ENCODE measurements at regions not wholly inside any gene's neighbourhood (a gene's known extent, or its start where the extent isn't known, plus 50 kb on each side); places are given as distances from the start of the nearest gene placed in this dataset.
A peak's percentile ranks its signal among the peaks of the same experiment; 100 is the strongest.
"Not testable (repeated sequence)": the region's sequence is repeated elsewhere in the genome, so short reads cannot be mapped to it uniquely, and the experiment has no call there.

DNA sequence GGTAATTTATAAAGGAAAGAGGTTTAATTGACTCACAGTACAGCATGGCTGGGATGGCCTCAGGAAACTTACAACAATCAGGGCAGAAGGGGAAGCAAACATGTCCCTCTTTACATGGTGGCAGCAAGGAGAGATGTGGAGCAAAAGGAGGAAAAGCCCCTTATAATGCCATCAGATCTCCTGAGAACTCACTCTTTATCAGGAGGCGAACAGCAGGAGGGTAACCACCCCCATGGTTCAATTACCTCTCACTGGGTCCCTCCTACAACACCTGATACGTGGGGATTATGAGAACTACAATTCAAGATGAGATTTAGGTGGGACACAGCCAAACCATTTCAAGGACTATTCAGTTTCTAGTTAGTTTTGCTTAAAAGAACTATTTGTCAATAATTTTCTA, 453.3 kb downstream of the C12orf50 start:
- no peaks in the 10 kb centered on the region for H3K4me1 ChIP-seq
- DNase-seq: no peak
- H3K36me3 ChIP-seq: no peaks in the 10 kb centered on the region
- no peak for ATAC-seq
- TF ChIP-seq, protein P1, sequence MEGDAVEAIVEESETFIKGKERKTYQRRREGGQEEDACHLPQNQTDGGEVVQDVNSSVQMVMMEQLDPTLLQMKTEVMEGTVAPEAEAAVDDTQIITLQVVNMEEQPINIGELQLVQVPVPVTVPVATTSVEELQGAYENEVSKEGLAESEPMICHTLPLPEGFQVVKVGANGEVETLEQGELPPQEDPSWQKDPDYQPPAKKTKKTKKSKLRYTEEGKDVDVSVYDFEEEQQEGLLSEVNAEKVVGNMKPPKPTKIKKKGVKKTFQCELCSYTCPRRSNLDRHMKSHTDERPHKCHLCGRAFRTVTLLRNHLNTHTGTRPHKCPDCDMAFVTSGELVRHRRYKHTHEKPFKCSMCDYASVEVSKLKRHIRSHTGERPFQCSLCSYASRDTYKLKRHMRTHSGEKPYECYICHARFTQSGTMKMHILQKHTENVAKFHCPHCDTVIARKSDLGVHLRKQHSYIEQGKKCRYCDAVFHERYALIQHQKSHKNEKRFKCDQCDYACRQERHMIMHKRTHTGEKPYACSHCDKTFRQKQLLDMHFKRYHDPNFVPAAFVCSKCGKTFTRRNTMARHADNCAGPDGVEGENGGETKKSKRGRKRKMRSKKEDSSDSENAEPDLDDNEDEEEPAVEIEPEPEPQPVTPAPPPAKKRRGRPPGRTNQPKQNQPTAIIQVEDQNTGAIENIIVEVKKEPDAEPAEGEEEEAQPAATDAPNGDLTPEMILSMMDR (IDR thresholded peaks at IDR 0.05): no peak
- no peak for TF ChIP-seq POLR2A (IDR thresholded peaks at IDR 0.05)
- H3K27ac ChIP-seq: no peak overlapping the region
- 63% methylated on average over 2 of the region's 2 CpGs for WGBS (ENCODE audit: insufficient coverage, low coverage, low lambda C conversion rate, missing lambda C conversion rate)
- H3K27me3 ChIP-seq: no peaks in the 10 kb centered on the region
- H3K9me3 ChIP-seq: no peaks in the 10 kb centered on the region
- H3K4me3 ChIP-seq: no peak overlapping the region
- intact Hi-C loops (cut with DNase I): no loop called here

DNA sequence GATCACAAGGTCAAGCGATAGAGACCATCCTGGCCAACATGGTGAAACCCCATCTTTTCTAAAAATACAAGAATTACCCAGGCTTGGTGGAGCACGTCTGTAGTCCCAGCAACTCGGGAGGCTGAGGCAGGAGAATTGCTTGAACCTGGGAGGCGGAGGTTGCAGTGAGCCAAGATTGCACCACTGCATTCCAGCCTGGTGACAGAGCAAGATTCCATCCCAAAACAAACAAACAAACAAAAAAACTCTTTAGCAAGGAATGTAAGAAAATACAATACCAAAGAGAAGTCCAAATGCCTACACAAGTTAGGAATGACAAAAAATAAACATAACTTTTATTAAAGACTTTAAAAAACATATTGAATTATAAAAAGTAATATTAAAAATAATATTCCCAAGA, 462.3 kb downstream of the C12orf50 start:
- H3K4me1 ChIP-seq; H3K9me3 ChIP-seq; intact Hi-C loops (cut with DNase I); H3K4me3 ChIP-seq; ATAC-seq; H3K27me3 ChIP-seq; H3K36me3 ChIP-seq; H3K27ac ChIP-seq; DNase-seq: not testable (repeated sequence)
- WGBS (ENCODE audit: insufficient coverage, low coverage, low lambda C conversion rate, missing lambda C conversion rate): 78% methylated on average over 4 of the region's 4 CpGs

DNA sequence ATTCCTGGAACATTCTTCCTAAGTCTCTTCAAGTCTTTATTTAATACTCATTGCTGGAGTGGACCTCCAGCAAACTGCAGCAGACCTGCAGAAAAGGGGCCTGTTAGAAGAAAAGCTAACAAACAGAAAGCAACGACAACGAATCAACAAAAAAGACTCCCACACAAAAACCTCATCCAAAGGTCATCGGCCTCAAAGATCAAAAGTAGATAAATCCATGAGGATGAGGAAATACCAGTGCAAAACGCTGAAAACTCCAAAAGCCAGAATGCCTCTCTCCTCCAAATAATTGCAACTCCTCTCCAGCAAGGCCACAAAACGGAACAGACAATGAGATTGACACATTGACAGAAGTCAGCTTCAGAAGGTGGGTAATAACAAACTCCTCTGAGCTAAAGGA, 472.2 kb downstream of the C12orf50 start:
- ATAC-seq (peak in 3 of 4 donors; percentile 18 to 53 (median 46)), DNase-seq (no peak)
- intact Hi-C loops (cut with DNase I): no loop called here
- 25% methylated on average over 5 of the region's 5 CpGs for WGBS (ENCODE audit: insufficient coverage, low coverage, low lambda C conversion rate, missing lambda C conversion rate)
- Histone ChIP-seq H3K36me3 (no peaks in the 10 kb centered on the region), H3K27me3 (no peaks in the 10 kb centered on the region), H3K4me3 (no peak overlapping the region), H3K9me3 (no peaks in the 10 kb centered on the region), H3K4me1 (peaks cover 0 to 5% (median 0%) of the 10 kb centered on the region in 4 donors), H3K27ac (no peak overlapping the region)
- TF ChIP-seq, protein P1 (IDR thresholded peaks at IDR 0.05): no peak
- no peak for TF ChIP-seq POLR2A (IDR thresholded peaks at IDR 0.05)

DNA sequence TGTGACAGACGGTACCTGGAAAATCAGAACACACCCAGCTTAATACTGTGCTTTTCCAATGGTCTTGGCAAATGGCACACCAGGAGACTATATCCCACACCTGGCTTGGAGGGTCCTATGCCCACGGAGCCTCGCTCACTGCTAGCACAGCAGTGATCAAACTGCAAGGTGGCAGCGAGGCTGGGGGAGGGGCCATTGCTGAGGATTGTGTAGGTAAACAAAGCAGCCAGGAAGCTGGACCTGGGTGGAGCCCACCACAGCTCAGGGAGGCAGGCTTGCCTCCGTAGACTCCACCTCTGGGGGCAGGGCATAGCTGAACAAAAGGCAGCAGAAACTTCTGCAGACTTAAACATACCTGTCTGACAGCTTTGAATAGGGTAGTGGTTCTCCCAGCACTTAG, 498.0 kb downstream of the C12orf50 start:
- H3K36me3 ChIP-seq, H3K9me3 ChIP-seq, DNase-seq: not testable (repeated sequence)

DNA sequence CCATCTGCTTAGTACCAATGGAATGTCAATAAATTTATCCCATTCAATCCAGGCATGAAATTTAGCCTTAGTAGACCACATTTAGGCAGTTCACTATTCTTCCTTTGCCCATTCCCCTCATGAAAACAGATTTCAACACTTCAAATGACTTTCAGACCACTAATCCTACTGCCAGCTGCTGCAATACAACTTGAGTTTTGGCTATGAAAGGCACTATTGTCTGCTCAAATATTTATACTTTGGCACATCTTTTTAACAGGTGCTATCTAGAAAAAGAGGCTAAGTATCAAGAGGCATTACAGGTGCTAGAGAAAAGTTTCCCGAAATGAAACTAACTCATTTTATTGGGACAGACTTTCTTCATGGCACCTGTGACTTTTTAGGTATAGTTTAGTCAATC, 499.8 kb downstream of the C12orf50 start:
- Histone ChIP-seq H3K9me3 (no peaks in the 10 kb centered on the region), H3K27ac (no peak overlapping the region), H3K27me3 (no peaks in the 10 kb centered on the region), H3K36me3 (no peaks in the 10 kb centered on the region), H3K4me3 (no peak overlapping the region), H3K4me1 (no peaks in the 10 kb centered on the region)
- no peak for TF ChIP-seq POLR2A (IDR thresholded peaks at IDR 0.05)
- TF ChIP-seq, protein P1 (IDR thresholded peaks at IDR 0.05): no peak
- DNase-seq (no peak), ATAC-seq (no peak)
- intact Hi-C loops (cut with DNase I): no loop called here
- 69% methylated on average over 1 of the region's 1 CpG for WGBS (ENCODE audit: insufficient coverage, low coverage, low lambda C conversion rate, missing lambda C conversion rate)

More for the DNA sequence above, 498.0 kb downstream of the C12orf50 start:
- H3K4me3 ChIP-seq; H3K4me1 ChIP-seq; ATAC-seq; H3K27me3 ChIP-seq; intact Hi-C loops (cut with DNase I); H3K27ac ChIP-seq: not testable (repeated sequence)
- WGBS (ENCODE audit: insufficient coverage, low coverage, low lambda C conversion rate, missing lambda C conversion rate): 80% methylated on average over 2 of the region's 5 CpGs

DNA sequence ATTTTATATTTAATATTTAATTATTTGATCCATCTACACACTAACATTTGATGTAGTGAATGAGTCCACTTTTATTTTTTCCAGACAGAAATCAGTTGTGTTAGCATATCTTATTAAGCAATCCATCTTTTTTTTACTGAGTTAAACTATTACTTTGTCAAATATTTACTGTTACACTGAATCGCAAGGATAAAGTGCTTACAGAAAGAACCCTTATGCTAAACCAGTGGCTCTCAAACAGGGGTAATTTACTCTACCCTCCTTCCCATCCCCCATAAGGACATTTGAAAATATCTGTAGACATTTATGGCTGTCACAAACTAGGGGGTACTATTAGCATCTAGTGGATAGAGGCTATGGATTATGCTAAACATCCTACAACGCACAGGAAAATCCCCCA, 508.2 kb downstream of the C12orf50 start:
- H3K4me1 ChIP-seq: peaks cover 0 to 6% (median 0%) of the 10 kb centered on the region in 4 donors
- DNase-seq: no peak
- H3K27me3 ChIP-seq: no peaks in the 10 kb centered on the region
- H3K4me3 ChIP-seq: no peak overlapping the region
- no peaks in the 10 kb centered on the region for H3K9me3 ChIP-seq
- no peaks in the 10 kb centered on the region for H3K36me3 ChIP-seq
- ATAC-seq: peak in 2 of 4 donors; percentile 38 to 56
- intact Hi-C loops (cut with DNase I): no loop called here
- no peak for TF ChIP-seq POLR2A (IDR thresholded peaks at IDR 0.05)
- TF ChIP-seq, protein P1 (IDR thresholded peaks at IDR 0.05): no peak
- no peak overlapping the region for H3K27ac ChIP-seq
- WGBS (ENCODE audit: insufficient coverage, low coverage, low lambda C conversion rate, missing lambda C conversion rate): 21% methylated on average over 2 of the region's 2 CpGs
